HG03558 (cell line): ENCODE measurements at regions not wholly inside any gene's neighbourhood (a gene's known extent, or its start where the extent isn't known, plus 50 kb on each side); places are given as distances from the start of the nearest gene placed in this dataset.

Experiments used
- ATAC-seq: cut with Tn5 transposase; IDR thresholded peaks from one replicate; pipeline ENCODE4 v1.9.1; 2021; ENCODE audit warnings: moderate number of reproducible peaks; ENCODE audit not compliant: unreplicated experiment; ENCODE audit errors: extremely low read depth

- ATAC-seq = no peak
Measured at GRCh38 chr6:114619621-114620200, 276.9 kb upstream of the HS3ST5 start.

DNA sequence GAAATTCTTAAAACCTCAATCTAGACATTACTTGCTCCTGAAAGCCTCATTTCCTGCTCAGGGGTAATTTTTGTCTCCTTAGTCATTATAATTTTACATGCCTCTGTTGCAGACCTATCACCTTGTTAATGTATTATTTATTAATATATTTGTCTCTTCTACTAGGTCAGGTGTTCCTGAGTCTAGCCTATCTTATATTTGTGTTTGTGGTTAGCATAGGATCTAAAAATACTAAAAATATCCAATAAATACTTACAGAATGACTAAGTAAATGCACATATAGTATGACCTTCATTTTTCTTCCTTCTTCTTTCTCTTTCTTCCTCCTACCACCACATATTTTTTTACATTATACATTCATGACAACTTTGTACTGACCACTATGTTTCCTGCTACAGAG lies 268.9 kb upstream of the HS3ST5 start:
- ATAC-seq = no peak

- no peak for ATAC-seq
Measured at GRCh38 chr6:114608091-114608490, 265.3 kb upstream of the HS3ST5 start.

DNA sequence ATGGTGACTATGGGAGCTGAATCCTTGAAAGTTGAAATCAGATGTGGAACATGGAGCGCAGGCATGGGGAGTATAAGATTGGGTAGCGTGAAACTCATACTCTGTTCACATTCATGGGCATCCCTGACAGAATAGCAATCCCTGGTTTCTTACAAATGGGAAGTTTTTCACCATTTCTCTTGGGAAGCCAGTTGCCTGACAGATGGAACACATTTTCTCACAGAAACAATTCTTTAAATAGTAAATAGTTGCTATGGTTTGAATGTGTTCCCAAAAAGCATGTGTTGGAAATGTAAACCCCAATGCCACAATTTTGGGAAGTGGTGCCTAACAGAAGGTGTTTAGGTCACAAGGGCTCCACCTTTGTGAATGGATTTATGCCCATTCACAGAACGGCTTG lies 262.8 kb upstream of the HS3ST5 start:
- no peak for ATAC-seq

GRCh38 chr6:114600381-114600780 lies 257.6 kb upstream of the HS3ST5 start:
- no peak for ATAC-seq

DNA sequence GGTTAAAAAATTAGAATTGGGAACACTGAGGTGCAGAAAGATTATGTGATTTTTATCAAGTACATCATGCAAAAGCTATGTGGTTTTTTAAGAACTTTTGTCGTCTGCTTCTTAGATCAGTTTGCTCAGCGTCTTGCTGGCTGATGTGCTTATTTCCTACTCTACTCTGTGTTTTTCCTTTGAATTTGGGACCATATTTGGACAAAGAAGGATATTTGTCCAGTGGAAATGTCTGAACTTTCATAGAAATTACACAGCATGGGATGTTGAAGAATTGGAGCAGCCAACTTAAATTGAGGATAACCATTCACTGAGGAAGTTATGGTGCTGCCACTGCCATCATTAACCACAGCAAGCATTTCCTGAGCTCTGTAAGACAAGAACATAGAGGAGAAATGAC lies 252.8 kb upstream of the HS3ST5 start:
- no peak for ATAC-seq

DNA sequence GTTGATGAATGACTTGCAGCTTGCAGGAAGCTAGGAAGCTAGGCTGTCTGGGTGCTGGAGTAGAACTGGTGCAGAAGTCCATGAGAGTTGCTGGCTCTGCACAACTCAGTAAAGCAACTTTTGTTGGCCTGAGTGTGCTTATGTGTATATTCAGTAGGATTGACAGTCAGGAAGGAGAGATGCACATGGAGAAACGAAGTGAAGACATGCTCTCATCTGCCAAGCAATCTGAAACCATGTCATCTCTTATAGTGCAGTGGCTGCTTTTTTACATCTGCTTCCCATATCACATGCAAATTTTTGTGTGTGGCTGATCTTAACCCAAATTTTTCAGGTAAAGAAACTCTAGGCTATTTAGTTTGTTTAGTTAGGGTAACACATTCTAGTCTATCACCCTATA lies 252.4 kb upstream of the HS3ST5 start:
- ATAC-seq = no peak

DNA sequence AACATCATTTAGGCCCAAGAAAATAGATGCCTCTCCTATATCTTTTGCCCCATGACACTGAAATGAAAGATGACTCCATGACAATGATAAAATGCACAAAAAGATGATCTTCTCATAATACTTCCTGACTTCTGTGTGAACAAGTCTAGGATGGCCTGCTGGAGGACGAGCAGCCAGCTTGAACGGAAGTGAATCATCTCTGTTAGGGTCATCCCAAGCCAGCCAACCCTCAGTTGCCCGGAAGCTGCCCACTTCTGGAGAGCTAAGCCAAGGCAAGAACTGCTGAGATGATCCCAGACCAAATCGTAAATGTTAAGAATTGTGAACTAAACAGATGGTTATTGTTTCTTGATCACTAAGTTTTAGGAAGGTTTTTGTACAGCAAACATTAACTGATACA lies 249.7 kb upstream of the HS3ST5 start:
- no peak for ATAC-seq

- no peak for ATAC-seq
Measured at GRCh38 chr6:114588726-114589125, 245.9 kb upstream of the HS3ST5 start.

DNA sequence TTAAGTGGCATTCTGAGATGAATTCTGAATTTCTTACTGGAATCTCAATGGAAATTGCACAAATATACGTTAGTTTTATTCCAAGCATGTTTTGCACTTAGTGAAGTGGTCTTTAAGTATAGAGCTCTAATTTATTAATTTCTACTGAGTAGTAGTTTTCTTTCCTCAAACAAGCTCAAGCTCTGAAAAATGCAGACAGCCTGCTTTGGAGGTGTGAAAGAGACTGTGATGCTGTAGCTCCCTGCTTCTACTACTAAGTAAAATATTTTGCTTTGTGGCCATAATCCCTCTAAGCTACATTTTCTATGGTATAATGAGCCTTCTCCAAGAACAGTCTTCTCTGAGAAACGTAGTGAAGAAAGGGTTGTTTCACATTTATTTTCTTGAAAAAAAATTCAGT lies 243.5 kb upstream of the HS3ST5 start:
- ATAC-seq = no peak

DNA sequence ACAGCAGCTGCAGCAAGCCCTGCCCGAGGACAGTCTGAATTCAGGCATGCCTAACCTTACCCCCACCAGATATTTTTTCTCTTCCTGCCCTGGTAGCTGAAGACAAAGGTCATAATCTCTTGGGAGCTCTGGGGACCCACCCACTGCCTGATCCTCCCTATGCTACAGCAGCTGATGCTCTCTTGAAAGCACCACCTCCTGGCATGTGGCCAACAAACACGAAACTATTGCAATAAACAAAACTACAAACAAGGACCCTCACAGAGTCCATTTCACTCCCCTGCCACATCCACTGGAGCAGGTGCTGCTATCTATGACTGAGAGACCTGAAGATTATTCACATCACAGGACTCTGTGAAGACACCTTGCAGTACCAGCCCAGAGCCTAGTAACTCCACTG lies 238.5 kb upstream of the HS3ST5 start:
- ATAC-seq = no peak

DNA sequence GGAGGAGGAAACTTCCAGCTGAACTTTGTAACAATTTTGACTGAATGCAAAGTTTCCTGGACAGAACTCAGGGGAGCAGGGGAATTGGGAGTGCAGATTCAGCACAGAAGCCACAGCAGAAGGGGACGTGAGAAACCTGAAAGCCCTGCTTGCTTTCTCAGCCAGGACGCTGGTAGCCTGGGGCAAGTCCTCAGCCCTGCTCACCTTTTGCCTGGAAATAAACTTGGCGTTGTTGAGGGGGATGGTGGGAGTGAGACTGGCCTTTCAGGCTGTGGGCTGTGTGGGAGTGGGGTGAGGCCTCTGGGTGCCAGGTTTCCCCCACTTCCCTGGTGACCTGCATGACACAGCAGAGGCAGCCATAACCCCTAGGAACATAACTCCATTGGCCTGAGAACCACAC lies 238.1 kb upstream of the HS3ST5 start:
- no peak for ATAC-seq

- no peak for ATAC-seq
Measured at GRCh38 chr6:114579486-114579885, 236.7 kb upstream of the HS3ST5 start.

- no peak for ATAC-seq
Measured at GRCh38 chr6:114577109-114577508, 234.3 kb upstream of the HS3ST5 start.

DNA sequence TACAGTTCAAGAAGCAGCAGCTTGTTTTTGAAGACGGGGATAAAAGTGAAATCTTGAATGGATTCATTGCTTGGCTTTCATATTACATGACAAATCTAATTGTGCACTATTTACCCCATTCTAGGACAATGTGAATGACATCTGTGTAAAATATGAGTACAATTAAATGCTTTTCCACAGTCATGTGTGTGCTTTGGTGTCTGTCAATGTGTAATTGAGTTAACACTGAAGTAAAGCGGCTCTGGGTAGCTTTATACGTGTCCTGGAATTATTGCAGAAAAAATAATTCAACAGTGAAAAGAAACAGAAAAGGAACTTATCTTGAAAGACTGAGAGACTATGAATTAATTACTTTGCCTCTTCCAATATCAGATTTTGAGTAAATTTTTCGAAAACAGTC lies 233.5 kb upstream of the HS3ST5 start:
- no peak for ATAC-seq

DNA sequence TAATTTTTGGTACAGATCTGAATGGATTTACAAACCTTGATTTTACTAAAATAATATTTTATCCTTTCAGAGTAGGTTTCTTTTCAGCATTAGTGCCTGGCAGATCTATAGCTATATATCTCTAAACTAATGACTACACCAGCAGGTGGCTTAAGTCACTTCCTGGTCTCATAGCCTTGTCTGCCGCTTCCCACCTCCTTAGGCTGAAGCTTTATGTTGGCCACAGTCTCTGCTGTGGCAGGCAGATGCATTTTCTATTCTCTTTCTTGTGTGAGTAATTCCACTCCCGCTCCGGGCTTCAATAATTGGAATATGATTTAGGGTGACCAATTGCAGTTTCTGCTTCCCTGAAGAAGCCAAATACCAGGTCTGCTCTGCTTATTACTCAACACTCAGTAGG lies 226.8 kb upstream of the HS3ST5 start:
- no peak for ATAC-seq

GRCh38 chr6:114564302-114564933 lies 221.6 kb upstream of the HS3ST5 start:
- no peak for ATAC-seq

GRCh38 chr6:114559419-114559818 lies 216.6 kb upstream of the HS3ST5 start:
- no peak for ATAC-seq

DNA sequence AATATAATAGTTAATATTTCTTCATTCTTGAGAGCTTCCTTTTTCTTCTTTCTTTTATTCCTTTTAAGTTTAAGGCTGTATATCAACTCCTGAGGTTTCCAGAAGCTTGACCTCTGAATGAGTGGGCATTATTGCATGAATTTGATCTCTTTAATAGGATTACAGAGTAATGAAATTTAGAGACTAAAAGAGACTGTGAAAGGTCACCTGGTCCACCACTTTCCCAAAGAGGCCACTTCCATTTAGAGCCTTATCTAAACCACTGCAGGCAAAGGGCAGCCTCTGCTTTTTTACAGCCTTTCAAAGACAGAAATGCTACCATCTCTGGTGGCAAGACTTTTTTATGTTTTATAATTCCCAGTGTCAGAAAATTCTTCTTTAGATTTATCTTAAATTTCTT lies 215.3 kb upstream of the HS3ST5 start:
- no peak for ATAC-seq

DNA sequence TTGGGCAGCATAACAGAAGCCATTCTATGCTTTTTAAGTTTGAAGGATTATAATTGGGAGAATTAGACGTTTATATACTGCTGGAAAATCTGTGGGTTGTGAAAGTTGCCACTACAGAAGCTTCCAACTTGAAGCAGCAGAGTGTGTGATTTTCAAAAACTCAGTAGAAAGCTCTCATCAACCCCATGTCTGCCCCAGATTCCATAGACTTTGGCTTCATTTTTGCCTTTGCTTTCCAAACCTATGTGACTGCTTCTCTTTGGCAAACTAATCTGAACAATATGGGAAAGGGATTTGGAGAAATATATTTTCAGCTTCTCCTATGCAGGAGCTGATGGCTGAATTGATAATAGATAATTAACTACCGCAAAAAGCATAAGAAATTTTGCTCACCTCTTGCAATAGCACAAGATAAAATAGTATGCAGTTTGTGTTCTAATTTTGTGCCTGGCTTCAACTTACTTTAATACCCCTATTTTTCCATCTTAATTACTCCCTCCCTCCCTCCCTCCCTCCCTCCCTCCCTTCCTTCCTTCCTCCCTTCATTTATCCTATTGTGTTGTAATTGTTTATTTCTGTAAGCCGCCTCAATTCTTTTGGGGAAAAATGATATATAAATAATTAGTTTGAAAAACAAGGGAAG lies 214.1 kb upstream of the HS3ST5 start:
- no peak for ATAC-seq

DNA sequence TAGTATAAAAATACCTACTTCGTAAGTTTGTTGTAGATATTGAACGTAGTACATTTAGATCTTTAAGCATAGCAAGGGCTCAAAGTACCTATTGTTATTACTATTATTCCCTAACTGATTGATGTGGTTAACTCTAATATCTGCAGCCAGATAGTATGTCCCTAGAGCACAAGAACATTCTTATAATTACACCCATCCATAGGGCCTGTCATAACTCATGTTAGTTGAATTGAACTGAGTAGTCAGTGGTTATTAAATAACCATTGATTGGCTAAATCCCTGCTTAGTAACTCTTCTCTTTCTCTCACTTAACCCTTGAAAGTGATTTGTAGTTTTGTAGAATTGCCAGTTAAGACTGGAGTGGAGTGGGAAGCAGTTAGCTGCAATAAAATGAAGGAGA lies 207.5 kb upstream of the HS3ST5 start:
- no peak for ATAC-seq

GRCh38 chr6:114543696-114544095 lies 200.9 kb upstream of the HS3ST5 start:
- ATAC-seq = no peak
